ENCODE measurements at regions not wholly inside any gene's neighbourhood (a gene's known extent, or its start where the extent isn't known, plus 50 kb on each side); places are given as distances from the start of the nearest gene placed in this dataset.
"Not testable (repeated sequence)": the region's sequence is repeated elsewhere in the genome, so short reads cannot be mapped to it uniquely, and the experiment has no call there.

DNA sequence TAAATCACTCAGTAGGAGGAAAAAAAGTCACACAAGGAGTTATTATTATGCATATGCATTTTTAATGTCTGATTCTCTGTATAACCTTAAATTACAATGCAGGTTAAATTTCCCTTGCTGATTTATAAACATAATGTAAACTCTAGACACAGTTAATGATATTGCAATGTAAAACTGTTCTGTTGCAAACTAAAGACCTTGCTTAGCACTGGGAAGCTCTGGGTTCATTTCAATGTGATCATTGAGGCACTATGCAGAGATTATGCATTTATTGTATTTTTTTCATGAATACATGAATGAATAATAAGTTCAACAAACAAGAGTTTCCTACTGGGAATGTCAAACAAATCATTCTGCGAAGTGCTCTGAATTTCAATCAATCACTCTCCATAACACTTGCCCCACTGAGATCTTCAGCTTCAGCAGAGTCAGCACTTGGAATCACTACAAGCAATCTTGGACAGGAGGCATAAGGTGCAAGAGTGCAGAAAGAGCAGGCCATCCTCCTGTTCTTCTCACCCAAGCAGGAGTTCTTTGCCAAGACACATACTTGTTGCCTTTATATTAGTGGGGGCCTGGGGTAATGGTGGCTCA is 232.1 kb downstream of the CSNK1G3 start:
- DNase-seq (ENCODE audit: low read depth in 2 of 2) = no peak

DNA sequence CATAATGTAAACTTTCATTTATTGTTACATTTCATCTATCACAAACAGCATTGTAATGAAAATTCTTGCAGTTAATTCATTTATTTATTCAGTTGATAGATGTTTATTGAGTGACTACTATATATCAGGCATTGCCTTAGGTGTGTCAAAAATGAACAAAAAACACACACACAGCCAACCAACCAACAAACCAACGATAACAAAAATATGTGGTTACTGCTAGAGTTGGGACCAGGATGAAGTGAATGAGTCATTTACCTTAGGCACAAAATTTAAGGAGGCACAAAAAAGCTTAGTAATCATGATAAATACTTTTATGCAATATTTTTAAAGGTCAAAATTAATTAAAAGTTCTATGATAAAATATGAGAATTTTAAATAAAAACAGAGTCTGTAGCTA is 223.4 kb downstream of the CSNK1G3 start:
- DNase-seq (ENCODE audit: low read depth in 2 of 2) = no peak

DNA sequence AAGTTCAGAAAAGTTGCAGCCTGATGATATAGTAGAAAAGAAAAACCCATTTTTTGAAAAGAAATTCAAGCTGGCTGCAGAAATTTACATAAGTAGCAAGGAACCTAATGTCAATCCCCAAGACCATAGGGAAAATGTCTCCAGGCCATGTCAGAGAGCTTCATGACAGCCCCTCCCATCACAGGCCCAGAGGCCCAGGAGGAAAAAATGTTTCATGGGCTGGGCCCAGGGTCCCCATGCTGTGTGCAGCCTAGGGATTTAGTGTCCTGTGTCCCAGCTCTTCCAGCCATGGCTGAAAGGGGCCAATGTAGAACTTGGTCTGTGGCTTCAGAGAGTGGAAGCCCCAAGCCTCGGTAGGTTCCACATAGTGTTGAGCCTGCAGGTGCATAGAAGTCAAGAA is 220.3 kb downstream of the CSNK1G3 start:
- no peak for DNase-seq (ENCODE audit: low read depth in 2 of 2)

DNA sequence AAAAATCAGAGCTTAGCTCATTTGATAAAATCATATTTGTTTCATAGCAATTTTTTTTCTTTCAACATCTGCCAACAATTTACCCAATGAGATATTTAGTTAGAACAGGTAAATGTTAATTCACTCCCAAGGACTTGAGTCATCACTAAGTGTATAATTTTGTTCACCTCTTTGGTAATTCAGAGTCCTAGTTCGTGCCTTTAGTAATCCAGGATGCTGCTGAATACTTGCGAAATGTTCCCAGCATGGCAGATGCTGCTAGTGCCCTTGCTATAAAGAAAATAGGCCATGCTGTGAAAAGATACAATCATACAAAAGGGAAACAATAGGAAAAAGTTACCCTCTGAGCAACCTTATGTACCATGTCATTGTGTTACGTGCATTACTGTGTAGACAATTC is 210.5 kb downstream of the CSNK1G3 start:
- DNase-seq (ENCODE audit: low read depth in 2 of 2) = no peak

DNA sequence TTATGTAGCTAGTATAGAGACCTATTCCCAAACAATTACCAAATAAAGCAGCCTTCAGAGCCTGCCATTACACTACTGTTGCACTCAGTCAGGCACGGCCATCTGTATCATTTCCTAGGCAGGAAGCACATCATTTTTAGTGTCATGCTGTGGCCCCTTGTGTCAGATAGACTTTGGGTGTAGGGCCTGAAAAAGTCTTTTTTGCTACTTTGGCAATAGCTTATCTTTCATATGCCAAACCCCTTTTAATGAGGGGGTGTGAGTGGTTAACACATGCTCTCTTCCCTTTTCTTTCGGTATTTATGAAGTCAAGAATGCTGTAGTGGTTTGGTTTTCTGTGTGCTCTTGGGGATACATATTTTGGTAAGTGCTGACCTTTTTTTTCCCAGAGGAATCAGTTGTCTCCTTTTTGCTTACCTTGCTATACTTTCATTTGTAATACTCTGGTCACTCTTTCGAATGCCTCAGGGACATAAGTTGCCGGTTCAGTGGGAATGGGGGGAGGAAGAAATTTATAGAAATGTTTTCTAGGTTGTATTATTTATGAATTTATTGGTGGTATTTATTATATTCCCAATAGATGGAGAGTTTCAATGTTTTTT is 209.8 kb downstream of the CSNK1G3 start:
- no peak for DNase-seq (ENCODE audit: low read depth in 2 of 2)

DNA sequence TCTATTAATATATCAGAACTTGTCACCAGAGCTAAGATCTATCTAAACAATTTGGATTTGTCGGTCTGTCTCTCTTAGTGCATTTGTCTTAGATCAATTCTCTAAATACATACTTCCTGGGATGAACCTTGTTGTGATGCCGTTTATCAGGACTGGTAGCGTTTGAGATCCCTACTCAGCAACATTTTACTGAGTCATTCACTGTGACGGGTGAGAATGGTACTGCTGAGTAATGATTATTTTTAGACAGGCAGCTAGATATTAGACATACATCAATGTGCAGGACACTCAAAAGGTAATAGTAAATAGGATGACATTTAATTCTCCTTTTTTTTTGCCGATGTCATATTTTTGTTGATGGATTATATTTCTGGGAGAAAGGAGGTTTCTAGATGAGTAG is 209.0 kb downstream of the CSNK1G3 start:
- DNase-seq (ENCODE audit: low read depth in 2 of 2) = peak in 1 of 2 donors; percentile 50

DNA sequence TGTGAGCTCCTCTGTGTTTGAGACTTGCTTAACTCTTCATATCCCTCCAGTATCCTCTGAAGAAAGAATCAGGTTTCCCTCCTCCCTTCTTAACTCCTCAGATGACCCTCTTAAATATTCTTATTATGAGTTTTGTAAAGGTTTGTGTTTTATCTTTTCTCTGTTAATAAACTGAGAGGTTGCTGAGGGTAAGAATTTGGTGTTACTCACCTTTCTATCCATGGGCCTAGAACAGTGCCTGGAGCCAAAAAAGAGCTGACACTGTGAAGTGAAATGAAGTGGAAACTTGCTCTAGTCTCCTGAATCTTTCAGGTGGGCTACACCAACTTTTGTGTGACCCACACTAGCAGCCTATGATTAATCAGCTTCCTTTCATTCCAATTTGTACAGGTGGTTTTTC is 208.4 kb downstream of the CSNK1G3 start:
- DNase-seq (ENCODE audit: low read depth in 2 of 2) = no peak

DNA sequence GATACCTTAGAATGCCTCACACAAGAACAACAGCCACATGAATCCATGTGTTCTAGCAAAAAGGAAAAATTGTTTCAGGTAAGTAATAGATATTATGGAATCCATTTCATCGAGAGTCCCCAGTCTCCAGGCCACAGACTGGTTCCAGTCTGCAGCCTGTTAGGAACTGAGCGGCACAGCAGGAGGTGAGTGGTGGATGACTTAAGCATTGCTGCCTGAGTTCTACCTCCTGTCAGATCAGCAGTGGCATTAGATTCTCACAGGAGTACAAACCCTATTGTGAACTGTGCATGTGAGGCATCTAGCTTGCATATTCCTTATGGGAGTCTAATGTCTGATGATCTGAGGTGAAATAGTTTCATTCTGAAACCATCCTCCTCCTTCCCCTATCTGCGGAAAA is 207.0 kb downstream of the CSNK1G3 start:
- DNase-seq (ENCODE audit: low read depth in 2 of 2) = peak in 1 of 2 donors; percentile 56

DNA sequence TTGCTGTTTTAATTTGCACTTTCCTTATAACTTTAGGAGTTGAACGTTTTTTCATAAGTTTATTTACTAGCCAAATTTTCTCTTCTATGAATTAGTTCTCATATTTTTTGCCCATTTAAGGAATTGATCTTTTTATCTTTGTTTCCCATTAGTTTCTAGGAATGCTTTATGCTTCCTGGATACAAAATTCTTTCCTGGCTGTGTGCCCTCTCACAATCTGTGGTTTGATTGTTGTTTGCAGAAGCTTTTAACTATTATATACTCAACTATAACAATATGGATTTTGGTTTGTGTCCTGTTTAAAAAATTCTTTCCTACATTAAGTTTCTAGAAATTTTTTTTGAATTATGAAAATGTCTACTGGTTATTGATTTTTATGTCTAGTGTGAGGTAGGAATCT is 206.3 kb downstream of the CSNK1G3 start:
- peak; percentile 62 to 84 for DNase-seq (ENCODE audit: low read depth in 2 of 2)

DNA sequence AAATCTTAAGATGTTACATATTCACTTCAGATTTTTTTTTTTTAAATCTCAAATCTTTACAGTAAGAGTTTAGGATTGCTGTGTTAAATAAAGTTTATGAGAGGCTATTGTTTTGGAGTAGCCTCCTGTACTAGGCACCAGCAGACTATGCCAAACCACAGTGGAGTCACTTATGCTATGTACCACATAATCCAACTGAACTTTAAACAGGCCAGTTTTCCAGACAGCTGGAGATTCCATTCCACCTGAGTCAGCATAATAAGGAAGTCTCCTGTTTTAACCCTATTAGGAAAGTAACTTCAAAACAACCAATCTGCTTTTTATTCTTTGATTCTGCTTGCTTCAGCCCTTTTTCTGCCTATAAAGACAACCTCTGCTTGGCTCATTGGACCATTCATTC is 205.2 kb downstream of the CSNK1G3 start:
- peak in 1 of 2 donors; percentile 45 for DNase-seq (ENCODE audit: low read depth in 2 of 2)

DNA sequence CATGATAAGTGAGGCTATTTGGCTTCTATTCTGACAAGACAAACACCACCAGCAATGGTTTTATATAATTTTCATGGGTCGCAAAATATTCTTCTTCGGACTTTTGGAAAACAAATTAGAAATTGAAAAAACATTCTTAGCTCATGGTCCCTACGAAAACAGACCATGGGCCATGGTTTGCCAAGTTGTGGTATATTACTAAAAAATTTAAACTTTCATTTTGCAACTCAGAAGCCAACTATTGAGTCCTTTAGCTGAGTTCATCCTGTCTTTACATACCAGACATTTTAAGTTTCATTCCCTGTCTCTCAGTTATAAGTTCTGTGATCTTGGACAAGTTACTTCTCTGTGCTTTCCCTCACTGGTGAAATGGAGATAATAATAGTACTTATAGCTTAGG is 198.1 kb downstream of the CSNK1G3 start:
- no peak for DNase-seq (ENCODE audit: low read depth in 2 of 2)

DNA sequence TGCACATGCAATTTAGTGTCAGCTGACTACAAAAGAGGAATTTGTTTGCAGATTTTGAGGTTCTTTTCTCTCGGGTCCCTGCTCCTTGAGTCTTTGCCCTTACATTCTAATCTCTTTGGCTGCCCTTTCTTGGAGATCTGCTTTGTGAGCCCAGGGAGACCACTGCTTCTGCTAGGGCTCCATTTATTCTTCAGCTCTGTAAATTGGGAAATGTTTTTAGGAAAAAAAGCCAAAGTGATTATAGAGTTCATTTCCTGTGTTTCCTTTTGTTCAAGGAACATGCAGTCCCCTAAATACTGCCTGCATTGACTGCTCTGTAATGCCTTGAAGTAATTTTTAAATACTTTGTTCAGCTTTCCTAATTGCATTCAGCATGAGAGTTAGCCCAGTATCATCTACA is 197.4 kb downstream of the CSNK1G3 start:
- DNase-seq (ENCODE audit: low read depth in 2 of 2) = peak in 1 of 2 donors; percentile 38

DNA sequence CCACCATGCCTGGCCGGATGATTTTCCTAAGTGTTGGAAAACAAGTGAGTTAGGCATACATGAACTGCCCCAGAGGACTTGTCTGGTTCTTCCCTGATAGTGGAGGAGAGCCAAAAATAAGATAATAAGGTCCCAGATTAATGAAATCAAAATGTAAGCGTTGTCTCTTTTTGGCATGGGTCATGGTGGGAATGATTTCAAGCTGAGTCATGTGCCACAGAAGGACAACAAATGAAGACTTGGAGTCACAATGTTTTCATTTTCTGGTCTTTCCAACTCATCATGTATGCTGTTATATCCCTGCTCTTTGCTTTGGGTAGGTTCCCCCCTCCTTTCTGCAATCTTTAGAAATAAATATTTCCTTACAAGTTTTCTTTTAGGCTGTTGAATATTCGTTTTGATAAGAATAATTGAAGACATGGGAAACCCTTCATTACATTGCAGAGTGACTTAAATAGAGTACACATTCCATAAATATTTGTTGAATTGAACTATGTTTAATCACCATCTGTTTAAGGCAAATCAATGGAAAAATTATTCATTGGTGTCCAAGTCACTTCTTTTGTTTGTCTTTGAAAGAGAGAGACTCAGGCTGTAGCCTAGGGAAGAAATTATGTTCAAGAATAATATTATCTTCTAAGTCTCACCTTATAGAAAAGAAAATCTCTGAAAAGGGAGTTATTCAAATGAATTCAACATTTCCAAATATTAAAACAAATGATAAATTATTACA is 196.3 kb downstream of the CSNK1G3 start:
- peak; percentile 76 to 87 for DNase-seq (ENCODE audit: low read depth in 2 of 2)

DNA sequence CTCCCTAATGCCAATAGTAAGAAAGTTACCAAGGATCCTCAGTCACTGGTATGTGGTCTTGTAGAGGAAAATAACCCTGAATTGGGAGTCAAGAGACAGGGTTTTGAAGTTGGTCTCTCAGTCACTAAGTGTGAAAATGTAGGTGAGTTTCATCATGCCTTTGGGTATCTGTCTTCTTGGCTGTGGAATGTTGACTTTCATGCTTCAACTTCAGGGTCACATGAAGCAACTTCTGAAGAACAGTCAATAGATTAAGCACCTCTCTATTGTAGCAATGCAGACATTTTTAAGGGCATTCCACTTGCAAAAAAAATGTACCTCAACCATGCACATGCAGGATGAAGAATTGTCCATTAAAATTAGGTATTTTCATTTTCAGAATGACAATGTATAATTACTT is 194.6 kb downstream of the CSNK1G3 start:
- DNase-seq (ENCODE audit: low read depth in 2 of 2) = no peak

DNA sequence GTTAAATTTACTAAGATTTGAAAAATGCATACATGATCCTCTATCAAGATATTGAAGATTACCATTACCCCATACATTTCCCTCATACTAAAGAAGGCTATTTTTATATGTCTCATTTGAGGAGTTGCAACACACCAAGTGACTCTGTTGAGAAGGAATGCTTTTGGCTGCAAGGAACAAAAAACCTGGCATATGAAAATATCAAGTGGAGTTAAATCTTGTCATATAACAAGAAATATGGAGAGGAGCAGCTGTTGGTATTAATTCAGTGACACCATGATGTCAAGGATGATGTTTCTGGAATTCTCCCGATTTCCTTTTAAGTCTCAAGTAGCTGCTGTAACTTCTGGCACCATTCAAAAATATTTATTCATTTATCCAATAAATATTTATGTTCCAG is 193.8 kb downstream of the CSNK1G3 start:
- DNase-seq (ENCODE audit: low read depth in 2 of 2) = no peak

DNA sequence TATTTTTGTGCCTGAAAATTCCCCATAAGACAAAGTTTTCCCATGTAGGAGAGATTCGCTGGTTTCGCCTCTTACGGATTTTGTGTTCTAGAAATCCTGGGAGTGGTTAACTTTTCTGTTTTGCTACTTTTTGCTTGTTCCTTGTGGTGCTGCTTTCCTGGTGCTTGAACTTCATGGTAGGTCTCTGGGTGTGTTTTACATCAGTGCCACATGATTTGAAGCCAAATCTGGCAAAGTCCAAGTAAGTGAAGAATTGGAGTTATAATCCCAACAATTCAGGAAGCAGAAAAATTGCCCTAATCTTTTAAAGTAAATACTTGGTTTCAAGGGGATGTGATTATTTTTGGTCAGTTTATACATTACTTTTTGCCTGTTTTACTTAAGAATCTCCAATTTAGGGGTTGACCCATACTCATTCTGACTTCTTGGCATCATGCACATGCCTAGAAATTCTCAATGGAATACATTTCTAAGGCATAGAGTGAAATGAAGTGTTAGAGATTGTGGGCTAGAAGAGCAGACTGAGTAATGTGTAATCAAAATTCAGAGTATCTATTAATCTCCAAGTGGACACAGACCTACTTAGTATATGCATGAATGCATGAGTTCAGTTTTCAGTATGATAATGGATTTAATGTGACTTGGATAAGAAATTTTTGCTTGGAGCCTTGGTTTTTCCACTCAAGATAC is 189.7 kb downstream of the CSNK1G3 start:
- no peak for DNase-seq (ENCODE audit: low read depth in 2 of 2)

DNA sequence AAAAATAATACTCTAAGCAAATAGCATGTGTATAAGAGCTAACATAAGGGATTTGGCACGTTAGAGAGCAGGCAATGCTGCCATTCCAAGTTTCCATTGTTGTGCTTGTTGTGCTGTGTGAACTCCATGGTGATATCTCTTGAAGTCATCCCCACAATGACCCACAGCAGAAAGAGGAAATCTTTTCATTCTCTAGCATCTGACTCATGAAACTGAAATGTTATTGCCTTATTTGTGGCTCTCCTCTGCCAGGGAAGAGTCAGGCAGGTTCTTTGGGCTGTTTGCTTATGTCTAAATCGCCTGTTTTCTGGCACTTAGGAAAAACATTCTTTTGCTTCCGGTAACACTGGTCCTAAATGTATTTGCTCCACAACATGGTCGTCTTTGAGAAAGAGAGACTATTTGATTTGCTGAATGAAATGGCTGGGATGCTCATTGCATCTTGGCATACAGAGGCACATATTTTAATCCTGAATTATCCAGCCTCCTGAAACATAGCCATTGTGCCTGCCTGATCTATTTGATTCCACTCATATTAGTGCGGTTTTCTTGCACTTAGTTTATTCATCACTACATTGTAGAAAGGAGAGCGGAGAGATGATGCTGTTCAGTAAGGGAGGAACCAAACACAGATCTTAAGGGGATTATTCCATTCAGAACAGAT is 188.8 kb downstream of the CSNK1G3 start:
- peak; percentile 96 to 99 for DNase-seq (ENCODE audit: low read depth in 2 of 2)

DNA sequence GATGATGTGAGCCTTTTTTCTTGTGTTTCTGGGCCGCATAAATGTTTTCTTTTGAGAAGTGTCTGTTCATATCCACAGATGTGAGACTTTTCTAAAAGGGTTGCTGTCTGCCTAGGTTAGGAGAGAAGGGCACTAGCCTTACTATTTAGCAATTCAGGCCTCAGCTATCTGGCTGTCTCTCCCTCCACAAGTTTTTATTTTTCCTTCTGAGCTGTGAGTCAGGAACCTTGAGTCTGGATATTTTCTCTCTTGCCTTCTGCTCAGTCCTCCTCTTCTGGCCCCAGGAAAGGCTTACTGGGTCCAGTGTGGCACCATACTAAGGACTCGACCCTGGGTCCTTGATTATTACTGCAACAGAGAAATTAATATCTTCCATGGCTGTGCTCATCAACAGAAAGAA is 187.6 kb downstream of the CSNK1G3 start:
- no peak for DNase-seq (ENCODE audit: low read depth in 2 of 2)

DNA sequence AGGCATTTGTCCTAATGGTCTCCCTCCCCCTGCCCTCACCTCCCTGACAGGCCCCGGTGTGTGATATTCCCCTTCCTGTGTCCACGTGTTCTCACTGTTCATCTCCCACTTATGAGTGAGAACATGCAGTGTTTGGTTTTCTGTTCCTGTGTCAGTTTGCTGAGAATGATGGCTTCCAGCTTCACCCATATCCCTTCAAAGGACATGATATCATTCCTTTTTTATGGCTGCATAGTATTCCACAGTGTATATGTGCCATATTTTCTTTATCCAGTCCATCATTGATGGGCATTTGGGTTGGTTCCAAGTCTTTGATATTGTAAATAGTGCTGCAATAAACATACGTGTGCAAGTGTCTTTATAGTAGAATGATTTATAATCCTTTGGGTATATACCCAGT is 187.0 kb downstream of the CSNK1G3 start:
- not testable (repeated sequence) for DNase-seq (ENCODE audit: low read depth in 2 of 2)

DNA sequence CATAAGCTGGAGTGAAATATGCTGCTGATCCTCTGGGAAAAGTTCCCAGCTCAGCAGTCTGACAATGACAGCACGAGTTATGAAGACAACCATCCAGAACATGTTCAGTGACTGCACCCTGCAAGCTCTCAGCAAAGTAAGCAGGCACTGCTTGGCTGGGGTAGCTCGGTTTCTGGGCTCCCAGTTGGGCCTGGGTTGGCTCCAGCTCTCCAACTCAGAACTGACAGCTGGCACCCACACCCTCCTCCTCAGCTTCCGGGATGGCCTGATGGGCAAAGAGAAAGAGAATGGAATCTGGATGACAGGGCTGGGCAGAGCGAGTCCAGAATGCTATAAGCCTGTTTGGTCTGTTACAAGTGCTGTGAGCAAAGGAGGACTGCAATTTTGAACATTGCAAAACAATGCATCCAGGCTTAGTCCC is 185.0 kb downstream of the CSNK1G3 start:
- no peak for DNase-seq (ENCODE audit: low read depth in 2 of 2)

DNA sequence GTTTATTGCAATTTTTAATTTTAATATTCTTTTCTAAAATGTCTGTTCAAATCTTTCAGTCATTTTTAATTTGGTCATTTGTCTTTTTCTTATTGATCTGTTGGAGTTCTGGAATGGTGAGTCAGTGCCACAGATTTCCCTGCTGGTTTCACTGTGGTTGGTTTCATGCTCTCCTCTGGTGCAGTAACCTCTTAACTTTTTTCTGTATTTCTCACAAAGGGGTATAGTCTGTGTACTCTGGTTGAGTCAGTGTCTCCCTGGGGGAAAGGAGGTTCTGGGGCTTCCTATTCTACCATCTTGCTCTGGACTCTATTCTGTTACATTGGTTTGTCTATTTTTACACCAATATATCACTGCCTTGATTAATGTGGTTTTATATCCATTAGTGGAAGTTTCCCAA is 178.8 kb downstream of the CSNK1G3 start:
- no peak for DNase-seq (ENCODE audit: low read depth in 2 of 2)

DNA sequence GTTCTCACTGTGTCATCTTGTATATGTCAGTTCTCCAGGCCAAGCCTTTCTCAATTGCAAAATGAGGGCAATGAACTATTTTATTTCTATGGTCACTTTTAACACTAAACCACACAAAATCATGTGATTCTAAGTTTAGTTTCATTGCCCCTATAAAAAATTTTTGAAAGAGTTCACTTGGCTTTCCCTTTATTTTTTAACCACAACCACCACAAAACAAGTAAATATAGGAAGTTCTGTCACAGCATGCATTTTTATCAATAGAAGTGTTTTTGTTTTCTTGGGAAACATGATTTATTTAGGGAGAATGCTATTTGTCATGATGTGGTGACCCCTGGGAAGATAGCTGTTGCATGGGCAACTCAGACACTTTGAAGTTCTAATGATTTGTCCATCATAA is 169.1 kb downstream of the CSNK1G3 start:
- no peak for DNase-seq (ENCODE audit: low read depth in 2 of 2)

Measured in dermis microvascular lymphatic vessel endothelial cell (primary cell).